GM23338 (cell line): ENCODE measurements at regions not wholly inside any gene's neighbourhood (a gene's known extent, or its start where the extent isn't known, plus 50 kb on each side); places are given as distances from the start of the nearest gene placed in this dataset.

ENCODE experiments used
- ATAC-seq: fragments of 200-7000 bp; cut with Tn5 transposase; 3 replicates; pipeline ENCODE4 v1.9.1; 2020
- DNase-seq: peaks from one replicate; pipeline ENCODE4 v3.0.0-alpha.2; 2015; ENCODE audit warnings: low spot score
- H2AFZ ChIP-seq: fragments of 200-600 bp; sonication (generic); 2 replicates; pipeline ENCODE4 v1.8.0; 2016; ENCODE audit warnings: antibody characterized with exemption, mild to moderate bottlenecking, moderate library complexity
- H3F3A ChIP-seq: fragments of 200-600 bp; sonication (generic); replicated peaks from 2 replicates; pipeline ENCODE4 v1.8.0; 2017; ENCODE audit warnings: antibody characterized with exemption, mixed run types, low read depth
- H3K27ac ChIP-seq: fragments of 200-600 bp; sonication (generic); 2 replicates; pipeline ENCODE4 v1.6.1; 2016; ENCODE audit warnings: low read depth
- H3K27me3 ChIP-seq: fragments of 200-600 bp; sonication (generic); 2 replicates; pipeline ENCODE4 v1.8.0; 2016; ENCODE audit warnings: mild to moderate bottlenecking, mixed run types, moderate library complexity; ENCODE audit not compliant: insufficient read depth
- H3K36me3 ChIP-seq: fragments of 200-600 bp; sonication (generic); 2 replicates; pipeline ENCODE4 v1.8.0; 2016; ENCODE audit warnings: mild to moderate bottlenecking; ENCODE audit not compliant: insufficient read depth
- H3K4me1 ChIP-seq: fragments of 200-600 bp; sonication (generic); 2 replicates; pipeline ENCODE4 v1.8.0; 2016; ENCODE audit warnings: mild to moderate bottlenecking, moderate library complexity; ENCODE audit not compliant: insufficient read depth
- H3K4me2 ChIP-seq: fragments of 200-600 bp; sonication (generic); 2 replicates; pipeline ENCODE4 v1.7.1; 2017; ENCODE audit warnings: mixed run types
- H3K4me3 ChIP-seq: fragments of 200-600 bp; sonication (generic); 2 replicates; pipeline ENCODE4 v1.6.1; 2016; ENCODE audit warnings: mixed run types
- H3K79me2 ChIP-seq: fragments of 200-600 bp; sonication (generic); replicated peaks from 2 replicates; pipeline ENCODE4 v1.8.0; 2017; ENCODE audit warnings: mild to moderate bottlenecking; ENCODE audit not compliant: insufficient read depth
- H3K9me2 ChIP-seq: fragments of 200-600 bp; sonication (generic); 2 replicates; pipeline ENCODE4 v1.8.0; 2017; ENCODE audit not compliant: insufficient read depth
- H4K20me1 ChIP-seq: fragments of 200-600 bp; sonication (generic); replicated peaks from 2 replicates; pipeline ENCODE4 v1.8.0; 2017; ENCODE audit warnings: mild to moderate bottlenecking; ENCODE audit not compliant: insufficient read depth
- H3K27ac Mint-ChIP-seq: 2 replicates; pipeline ENCODE4 v1.8.0; 2020; ENCODE audit warnings: inconsistent platforms, mild to moderate bottlenecking, moderate library complexity, mixed read lengths
- H3K27me3 Mint-ChIP-seq: 3 replicates; pipeline ENCODE4 v1.8.0; 2022; ENCODE audit warnings: low read depth, mild to moderate bottlenecking, moderate library complexity, mixed read lengths, inconsistent platforms; ENCODE audit not compliant: insufficient read depth, poor library complexity
- H3K36me3 Mint-ChIP-seq: 3 replicates; pipeline ENCODE4 v1.8.0; 2021; ENCODE audit warnings: low read depth, mild to moderate bottlenecking, inconsistent platforms, moderate library complexity, mixed read lengths
- H3K4me1 Mint-ChIP-seq: 3 replicates; pipeline ENCODE4 v1.8.0; 2020; ENCODE audit warnings: mild to moderate bottlenecking, inconsistent platforms, mixed read lengths
- H3K4me3 Mint-ChIP-seq: 3 replicates; pipeline ENCODE4 v1.8.0; 2021; ENCODE audit warnings: moderate library complexity, mild to moderate bottlenecking, inconsistent platforms, mixed read lengths
- H3K9me3 Mint-ChIP-seq: 3 replicates; pipeline ENCODE4 v1.8.0; 2020; ENCODE audit warnings: moderate library complexity, mild to moderate bottlenecking, inconsistent platforms, mixed read lengths
- CTCF ChIP-seq, 2 experiments: fragments of 200-600 bp in 1 of 2; sonication (generic) in 1 of 2; conservative IDR thresholded peaks; 2 replicates each; pipeline versions ENCODE4 v1.5.1 to v1.6.1; 2016 to 2017; ENCODE audit warnings: antibody characterized with exemption in 2 of 2, low read depth in 2 of 2, mild to moderate bottlenecking in 2 of 2, moderate library complexity in 1 of 2
- STAT1 ChIP-seq: IDR thresholded peaks from one replicate; pipeline ENCODE4 v1.6.1; 2016; ENCODE audit warnings: antibody characterized with exemption; ENCODE audit not compliant: unreplicated experiment
- ZNF462 ChIP-seq: fragments of 250-450 bp; sonication (Bioruptor Pico); IDR thresholded peaks from 2 replicates; pipeline ENCODE4 v1.5.0; 2020; ENCODE audit warnings: mild to moderate bottlenecking, moderate library complexity
- TF ChIP-seq, protein P1 (sequence below): IDR thresholded peaks from 2 replicates; pipeline ENCODE4 v1.6.1; 2016; ENCODE audit warnings: antibody characterized with exemption

GRCh38 chr3:68448510-68449383 lies 483.6 kb downstream of the TAFA4 start (continued):
- no peak for TF ChIP-seq ZNF462 (CRISPR knock-in tag)
- no peak for TF ChIP-seq STAT1

DNA sequence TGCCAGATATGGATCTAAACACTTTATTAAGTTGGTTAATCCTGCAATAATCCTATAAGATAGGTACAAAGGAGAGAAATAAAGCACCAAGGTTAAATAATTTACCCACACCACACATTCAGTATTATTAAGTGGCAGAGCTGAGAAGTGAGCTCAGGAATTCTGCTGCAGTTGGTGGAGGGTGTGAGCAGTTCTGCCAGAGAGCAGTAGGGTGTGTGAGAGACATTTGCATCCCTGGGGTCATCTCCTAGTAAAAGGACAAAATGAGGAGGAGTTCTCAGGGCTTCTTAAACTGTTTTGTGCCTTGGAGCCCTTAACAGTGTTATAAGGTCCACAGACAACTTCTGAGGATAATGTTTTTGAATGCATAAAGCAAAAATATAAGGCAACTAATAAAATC lies 484.5 kb downstream of the TAFA4 start:
- H3K27ac Mint-ChIP-seq = 0 out of 2 replicates have a peak overlapping the region, but pooled peaks have one; percentile 22
- Histone ChIP-seq H3K4me3 (no peak overlapping the region), H3K27me3 (no peaks in the 10 kb centered on the region), H3K79me2 (no peaks in the 10 kb centered on the region), H3F3A (no peaks in the 10 kb centered on the region), H2AFZ (0 out of 2 replicates have a peak overlapping the region, but pooled peaks have one; percentile 3), H4K20me1 (no peaks in the 10 kb centered on the region), H3K27ac (no peak overlapping the region), H3K36me3 (no peaks in the 10 kb centered on the region), H3K4me1 (peaks cover 4% of the 10 kb centered on the region; the same call in 1 of the 2 replicates), H3K9me2 (peaks cover 8% of the 10 kb centered on the region), H3K4me2 (no peak overlapping the region)
- ATAC-seq = peak; percentile 85
- DNase-seq = peak; percentile 24
- H3K4me3 Mint-ChIP-seq = no peak overlapping the region
- H3K36me3 Mint-ChIP-seq = no peaks in the 10 kb centered on the region
- H3K27me3 Mint-ChIP-seq = peaks cover 1% of the 10 kb centered on the region
- peaks cover 14% of the 10 kb centered on the region; the same call in 2 of the 3 replicates for H3K4me1 Mint-ChIP-seq
- no peaks in the 10 kb centered on the region for H3K9me3 Mint-ChIP-seq
- peak; percentile 17 to 44; a peak in 2 of 4 replicates for TF ChIP-seq CTCF (conservative IDR thresholded peaks at IDR 0.05; ENCODE audit: low read depth in 2 of 2)
- TF ChIP-seq, protein P1, sequence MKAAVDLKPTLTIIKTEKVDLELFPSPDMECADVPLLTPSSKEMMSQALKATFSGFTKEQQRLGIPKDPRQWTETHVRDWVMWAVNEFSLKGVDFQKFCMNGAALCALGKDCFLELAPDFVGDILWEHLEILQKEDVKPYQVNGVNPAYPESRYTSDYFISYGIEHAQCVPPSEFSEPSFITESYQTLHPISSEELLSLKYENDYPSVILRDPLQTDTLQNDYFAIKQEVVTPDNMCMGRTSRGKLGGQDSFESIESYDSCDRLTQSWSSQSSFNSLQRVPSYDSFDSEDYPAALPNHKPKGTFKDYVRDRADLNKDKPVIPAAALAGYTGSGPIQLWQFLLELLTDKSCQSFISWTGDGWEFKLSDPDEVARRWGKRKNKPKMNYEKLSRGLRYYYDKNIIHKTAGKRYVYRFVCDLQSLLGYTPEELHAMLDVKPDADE = no peak
